ENCODE measurements at regions not wholly inside any gene's neighbourhood (a gene's known extent, or its start where the extent isn't known, plus 50 kb on each side); places are given as distances from the start of the nearest gene placed in this dataset.

DNA sequence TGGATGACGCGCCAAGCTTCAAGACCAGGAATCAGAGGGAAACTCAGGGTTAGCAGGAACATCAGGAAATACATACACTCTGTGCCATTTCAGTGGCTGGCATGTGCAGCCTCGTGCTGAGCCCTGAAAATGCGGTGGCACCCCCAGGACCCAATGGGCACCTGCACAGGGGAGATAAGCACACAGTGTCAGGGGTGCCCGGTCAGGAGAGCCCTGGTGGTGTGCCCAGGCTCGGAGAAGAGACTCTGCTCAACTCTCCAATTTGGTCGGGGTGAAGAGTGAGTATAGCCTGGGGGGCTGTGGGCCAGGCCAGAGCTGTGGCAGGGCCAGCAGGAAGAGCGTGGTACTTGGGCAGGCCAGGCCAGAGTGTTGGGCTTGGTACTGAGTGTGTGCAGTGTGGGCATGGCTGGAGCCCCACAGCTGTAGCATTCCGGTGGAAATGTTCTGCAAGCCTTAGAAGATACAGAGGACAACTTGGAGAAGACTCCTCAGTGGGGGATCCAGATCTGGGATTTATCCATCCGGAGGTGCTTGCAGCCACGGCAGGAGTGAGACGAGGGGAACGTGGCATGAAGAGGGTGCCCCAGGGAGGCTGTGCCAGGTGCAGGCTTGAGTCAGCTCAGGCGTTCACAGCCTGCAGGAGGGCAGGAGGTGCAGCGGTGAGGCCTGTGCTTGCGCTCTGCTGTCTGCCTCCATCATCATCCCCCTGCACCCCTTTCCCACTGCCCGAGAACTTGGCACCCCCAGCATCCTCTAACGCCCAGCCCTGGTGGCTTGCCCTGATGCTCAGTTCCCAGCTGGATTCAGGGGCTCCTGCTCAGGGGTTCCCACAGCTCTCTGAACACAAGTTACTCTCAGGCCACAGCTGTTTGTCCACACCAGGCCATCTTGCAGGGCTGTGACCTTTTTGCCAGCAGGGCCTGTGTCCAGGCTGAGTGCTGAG lies 451.7 kb upstream of the HS6ST1 start:
- DNase-seq (ENCODE audit: low spot score) (no peak), FAIRE-seq (no peak)

DNA sequence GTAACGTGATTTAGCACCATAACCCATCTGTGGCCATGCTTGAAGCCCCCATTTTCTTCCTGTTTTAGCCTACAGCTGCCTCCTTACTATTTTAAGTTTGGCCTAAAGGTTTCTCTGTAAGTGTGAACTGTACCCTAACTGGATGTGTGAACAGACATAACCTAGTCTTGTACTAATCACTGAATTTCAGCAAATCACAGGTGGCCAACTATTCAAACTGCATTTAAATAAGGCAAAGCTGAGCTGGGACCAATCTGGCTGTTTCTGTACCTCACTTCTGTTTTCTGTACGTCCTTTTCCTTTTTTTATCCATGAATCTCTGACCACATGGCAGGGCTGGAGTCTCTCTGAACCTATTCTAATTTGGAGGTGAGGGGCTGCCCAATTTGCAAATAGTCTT lies 452.7 kb upstream of the HS6ST1 start:
- FAIRE-seq (no peak), DNase-seq (ENCODE audit: low spot score) (no peak)

DNA sequence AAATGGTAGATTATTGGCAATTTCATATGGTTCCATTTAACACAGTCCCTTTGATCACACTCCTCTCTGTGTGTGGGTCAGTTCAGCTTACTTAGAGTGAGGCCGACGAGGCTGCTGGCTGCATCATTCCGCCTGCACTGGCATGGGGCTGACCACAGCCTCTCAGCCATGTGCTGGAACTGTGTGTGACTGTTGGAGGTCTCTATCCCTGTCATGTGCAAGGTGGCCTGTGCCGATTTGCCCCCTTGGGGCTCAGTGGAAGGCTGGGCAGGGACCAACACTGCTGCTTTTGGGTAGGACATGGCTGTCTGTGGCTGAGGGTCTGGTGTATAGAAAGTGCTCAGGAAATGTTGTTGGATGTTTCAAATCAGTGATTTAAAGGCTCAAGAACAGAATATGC lies 454.0 kb upstream of the HS6ST1 start:
- DNase-seq (ENCODE audit: low spot score) (no peak), FAIRE-seq (no peak)

DNA sequence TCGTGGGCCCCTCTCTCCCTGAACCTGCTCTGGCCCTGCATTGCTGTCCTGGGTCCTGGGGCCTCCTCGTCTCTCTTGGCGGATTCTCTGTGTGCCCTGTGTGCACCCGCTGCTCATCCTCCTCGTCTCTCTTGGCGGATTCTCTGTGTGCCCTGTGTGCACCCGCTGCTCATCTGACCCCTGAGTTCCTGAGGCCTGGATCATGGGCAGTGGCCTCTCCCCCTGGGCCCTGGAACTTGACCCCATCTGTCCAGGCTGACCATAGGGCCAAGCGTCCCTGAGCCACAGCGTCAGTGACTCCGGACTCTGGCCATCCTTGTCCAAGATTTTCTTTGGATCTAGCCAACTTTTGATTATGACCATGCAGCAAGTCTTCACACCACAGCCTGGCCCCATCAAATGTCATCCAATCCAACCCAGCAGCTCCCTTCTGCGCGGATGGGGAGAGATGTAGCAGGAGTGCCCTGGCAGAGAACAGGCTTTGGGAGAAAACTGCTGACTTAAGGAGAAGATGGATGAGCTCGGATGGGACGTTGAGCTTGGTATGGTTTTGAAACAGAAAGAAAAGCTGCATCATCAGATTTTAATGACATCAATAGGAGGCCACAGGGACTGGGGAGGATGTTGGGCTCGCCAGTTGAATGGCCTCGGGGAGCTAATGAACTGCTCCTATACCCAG lies 455.1 kb upstream of the HS6ST1 start:
- DNase-seq (ENCODE audit: low spot score) (no peak), FAIRE-seq (no peak)

- DNase-seq (ENCODE audit: low spot score) (no peak), FAIRE-seq (no peak)
Measured at GRCh38 chr2:128774320-128775216, 455.9 kb upstream of the HS6ST1 start.

- DNase-seq (ENCODE audit: low spot score) = no peak
- FAIRE-seq = no peak
Measured at GRCh38 chr2:128775217-128775913, 456.7 kb upstream of the HS6ST1 start.

DNA sequence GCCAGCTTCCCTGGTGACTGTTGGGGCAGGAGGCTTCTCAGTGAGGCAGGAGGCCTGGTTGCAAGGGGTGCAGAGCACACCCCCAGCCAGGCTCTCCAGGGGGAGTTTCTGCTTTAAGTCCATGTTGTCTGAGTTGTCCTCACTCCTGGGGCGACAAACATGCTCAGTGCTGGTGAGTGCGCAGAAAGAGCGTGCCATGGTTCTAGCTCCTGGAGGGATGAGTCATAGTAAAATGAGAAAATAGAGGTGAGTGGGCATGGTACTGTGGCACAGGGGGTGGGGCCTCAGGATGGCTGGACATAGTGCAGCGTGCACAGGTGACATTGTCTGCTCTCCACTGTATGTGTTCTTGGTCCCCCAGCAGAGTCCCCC lies 457.2 kb upstream of the HS6ST1 start:
- FAIRE-seq (no peak), DNase-seq (ENCODE audit: low spot score) (no peak)

DNA sequence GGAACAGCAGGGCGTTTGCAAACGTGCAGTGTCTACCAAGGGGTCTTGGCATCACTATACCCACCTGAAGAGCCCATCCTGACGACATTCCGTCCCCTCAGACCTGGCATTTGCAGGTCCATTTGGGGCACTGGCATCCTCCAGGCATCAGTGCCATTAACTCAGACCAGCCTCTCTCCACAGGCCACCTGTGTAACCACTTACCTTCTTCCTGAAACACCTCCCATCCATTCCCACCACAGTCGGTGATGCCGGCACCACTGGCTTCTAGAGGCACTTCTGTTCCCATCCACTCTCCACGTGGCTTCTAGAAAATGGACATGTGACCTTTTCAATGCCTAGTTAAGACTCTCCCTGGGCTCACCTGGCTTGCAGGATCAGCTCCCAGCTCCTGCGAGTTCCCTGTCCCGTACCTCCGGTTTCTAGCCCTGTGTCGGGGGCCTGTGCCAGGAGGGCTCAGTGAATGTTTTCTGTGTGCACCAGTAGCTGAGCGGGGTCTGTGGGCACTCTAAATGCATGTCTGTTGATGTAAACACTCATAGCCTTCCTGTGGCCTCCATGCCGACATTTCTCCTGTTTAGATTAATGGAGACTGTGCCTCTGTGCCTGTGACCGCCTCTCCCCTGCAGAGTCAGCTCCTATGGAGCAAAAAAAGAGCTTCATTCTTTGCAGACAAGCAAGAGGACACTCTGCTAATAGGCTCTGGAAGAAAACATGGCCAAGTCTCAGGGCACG lies 458.0 kb upstream of the HS6ST1 start:
- no peak for DNase-seq (ENCODE audit: low spot score)
- no peak for FAIRE-seq

DNA sequence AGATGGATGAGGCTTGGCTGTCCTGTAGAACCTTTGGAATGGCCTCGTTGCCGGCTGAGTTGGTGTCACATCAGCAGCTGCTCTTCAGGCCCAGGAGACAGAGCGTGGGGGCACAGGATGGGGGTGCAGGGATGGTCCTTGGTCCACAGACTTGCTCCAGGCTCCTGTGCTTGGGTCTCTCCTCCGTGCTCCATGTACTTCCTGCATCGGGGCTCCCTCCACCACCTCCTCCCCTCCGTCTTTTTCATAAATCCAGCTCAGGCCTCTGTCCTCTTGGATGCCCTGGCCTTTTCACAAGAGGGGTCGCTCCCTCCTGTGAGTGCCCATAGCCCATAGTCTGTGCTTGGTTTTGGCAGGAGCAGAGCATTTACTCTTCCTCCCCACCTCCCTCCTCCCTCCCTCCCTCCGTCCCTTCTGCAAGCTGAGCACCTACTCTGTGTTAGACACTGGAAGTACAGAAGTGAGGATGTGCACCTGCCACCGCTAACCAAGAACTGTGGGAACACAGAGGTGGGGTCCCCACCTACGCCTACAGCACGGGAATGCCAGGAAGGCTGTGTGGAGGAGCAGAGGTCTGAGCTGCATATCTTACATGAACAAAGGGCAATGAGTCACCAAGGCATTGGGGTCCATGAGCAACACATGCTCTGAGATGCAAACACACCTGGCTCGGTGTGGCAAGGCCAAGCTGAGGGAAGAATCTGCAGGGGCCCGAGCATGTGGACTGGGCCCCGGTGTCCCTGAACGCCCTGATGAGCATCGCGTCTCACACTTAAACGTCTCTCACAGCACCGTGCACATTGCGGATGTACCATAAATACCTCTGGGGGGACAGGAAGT lies 458.7 kb upstream of the HS6ST1 start:
- FAIRE-seq = no peak
- DNase-seq (ENCODE audit: low spot score) = no peak

DNA sequence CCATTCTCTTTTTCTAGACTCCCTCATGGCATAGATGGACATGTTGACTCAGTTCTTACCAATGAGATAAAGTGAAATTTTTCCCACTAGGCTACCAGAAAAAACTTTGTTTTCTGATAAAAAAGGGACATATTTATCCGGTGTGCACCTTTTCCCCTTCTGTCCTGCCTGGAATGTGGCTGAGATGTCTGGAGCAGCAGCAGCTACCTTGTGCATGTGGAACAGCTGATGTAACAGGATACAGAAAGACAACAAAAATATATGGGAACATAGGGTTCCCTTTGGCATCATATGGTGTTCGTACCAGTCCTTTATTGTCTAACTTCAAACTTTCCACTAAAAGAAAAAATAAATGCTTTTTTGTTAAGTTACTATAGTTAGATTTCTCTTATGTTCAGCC lies 460.2 kb upstream of the HS6ST1 start:
- DNase-seq (ENCODE audit: low spot score) (no peak), FAIRE-seq (no peak)

DNA sequence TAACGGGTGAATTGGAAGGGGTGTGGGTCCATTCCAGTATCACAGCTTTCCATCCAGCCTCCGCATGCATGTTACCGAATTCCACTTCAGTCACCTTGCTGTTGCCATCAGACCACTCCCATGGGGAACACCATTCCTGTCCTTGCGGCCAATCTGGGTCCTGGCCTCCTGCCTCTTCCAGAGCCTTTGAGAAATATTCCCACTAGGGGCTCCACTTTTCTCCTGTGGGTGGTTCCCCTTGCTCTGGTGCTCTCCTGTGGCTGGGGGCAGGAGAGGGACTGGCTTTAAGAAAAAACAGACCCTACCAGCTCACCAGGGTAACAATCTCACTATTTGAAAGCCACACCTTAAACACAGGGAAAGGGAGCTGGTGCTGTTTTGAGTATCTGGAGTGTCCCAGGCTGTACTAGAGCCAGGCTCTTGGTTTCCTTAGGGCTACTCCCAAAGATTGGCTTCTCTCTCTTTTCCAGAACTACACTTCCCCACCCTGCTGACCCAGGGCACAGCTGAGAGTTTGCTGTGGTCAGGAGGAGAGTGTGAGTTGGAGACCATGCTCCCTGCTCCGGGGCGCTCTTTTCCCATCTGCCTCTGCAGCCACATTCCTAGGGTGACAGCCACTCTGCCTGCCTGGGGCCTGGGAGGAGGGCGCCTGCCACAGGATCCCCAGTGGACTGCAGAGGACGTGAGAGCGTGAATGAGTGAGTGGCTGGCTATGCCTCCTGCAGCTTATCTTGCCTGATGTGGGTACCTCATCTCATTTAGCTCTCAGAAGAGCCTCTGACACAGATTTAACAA lies 460.8 kb upstream of the HS6ST1 start:
- FAIRE-seq (no peak), DNase-seq (ENCODE audit: low spot score) (no peak)

- FAIRE-seq (no peak), DNase-seq (ENCODE audit: low spot score) (no peak)
Measured at GRCh38 chr2:128780434-128781080, 461.9 kb upstream of the HS6ST1 start.

DNA sequence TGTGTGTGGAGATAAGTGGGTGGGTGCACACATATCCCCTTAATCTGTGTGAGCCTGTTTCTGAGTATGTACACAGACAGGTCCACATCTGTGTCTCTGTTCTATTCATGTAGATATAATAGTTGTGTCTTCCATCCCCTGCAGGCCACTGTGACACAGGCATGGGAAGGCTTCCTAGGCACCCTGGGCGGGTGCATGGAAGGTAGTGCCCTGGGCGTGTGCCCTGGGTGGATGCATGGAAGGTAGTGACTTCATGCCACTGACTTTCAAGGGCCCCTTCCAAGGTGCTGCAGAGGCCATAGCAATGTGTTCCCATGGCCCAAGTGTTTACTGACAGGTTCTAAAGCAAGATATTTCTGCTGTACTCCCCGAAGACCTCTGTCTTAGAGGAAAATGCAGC lies 462.5 kb upstream of the HS6ST1 start:
- no peak for FAIRE-seq
- DNase-seq (ENCODE audit: low spot score) = no peak

GRCh38 chr2:128781585-128782385 lies 463.1 kb upstream of the HS6ST1 start:
- no peak for FAIRE-seq
- DNase-seq (ENCODE audit: low spot score) = no peak

GRCh38 chr2:128782411-128783192 lies 463.9 kb upstream of the HS6ST1 start:
- no peak for DNase-seq (ENCODE audit: low spot score)
- FAIRE-seq = no peak

DNA sequence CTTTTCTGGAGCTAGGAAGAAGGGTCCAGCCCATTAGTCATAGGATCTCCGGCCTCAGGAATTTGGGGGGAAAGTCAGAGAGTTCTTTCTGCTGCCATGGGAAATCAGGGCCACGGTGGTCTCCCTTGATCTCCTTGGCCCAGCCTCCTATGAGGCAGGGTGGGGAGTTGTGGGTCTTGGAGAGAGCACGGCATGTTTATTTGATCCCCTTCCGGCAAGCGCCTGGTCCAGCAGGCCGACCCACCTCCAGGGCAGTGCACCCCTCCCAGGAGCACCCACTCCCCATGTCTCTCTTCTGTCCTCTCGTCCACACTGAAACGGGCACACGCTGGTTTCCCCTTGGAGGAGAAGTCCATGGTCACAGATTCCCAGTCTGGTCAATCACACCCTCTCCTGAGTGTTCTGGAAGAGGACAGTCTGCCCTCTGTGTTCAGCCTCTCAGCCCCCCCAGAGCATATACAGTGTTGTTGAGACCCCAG lies 464.6 kb upstream of the HS6ST1 start:
- FAIRE-seq = no peak
- no peak for DNase-seq (ENCODE audit: low spot score)

DNA sequence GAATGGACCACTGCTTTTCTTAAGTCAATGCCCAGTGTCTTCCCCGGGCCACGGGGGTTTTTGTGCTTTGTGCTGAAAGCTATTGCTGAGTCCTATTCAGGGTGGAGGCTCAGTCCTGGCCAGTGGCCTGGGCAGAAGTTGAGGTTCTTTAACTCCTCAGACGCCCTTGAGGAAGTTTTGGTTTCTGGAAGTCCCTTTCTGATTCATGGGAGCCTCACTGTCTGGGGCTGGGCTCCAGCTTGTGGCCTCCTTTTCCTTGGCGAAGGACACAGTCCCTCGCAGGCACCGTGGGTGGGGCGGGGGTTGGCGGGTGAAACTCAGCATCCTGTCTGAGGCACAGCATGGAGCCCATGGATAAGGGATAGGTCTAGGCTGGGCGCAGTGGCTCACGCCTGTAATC lies 465.2 kb upstream of the HS6ST1 start:
- DNase-seq (ENCODE audit: low spot score) (no peak), FAIRE-seq (no peak)

All from RCC 7860 (cell line).